ENCODE measurements at regions not wholly inside any gene's neighbourhood (a gene's known extent, or its start where the extent isn't known, plus 50 kb on each side); places are given as distances from the start of the nearest gene placed in this dataset.

GRCh38 chr4:27921231-27921630, 1060.6 kb downstream of the STIM2 start:
- no peaks in the 10 kb centered on the region for H3K27me3 Mint-ChIP-seq (ENCODE audit: unreplicated experiment)
- no peak for DNase-seq (ENCODE audit: extremely low spot score, unreplicated experiment)

GRCh38 chr4:27928761-27929540, 1068.3 kb downstream of the STIM2 start:
- H3K9me3 Mint-ChIP-seq (ENCODE audit: unreplicated experiment): no peaks in the 10 kb centered on the region
- DNase-seq (ENCODE audit: extremely low spot score, unreplicated experiment): no peak
- no peak overlapping the region for H3K27ac Mint-ChIP-seq (ENCODE audit: unreplicated experiment)
- no peaks in the 10 kb centered on the region for H3K36me3 Mint-ChIP-seq (ENCODE audit: unreplicated experiment)
- H3K4me1 Mint-ChIP-seq (ENCODE audit: unreplicated experiment): peaks cover 2% of the 10 kb centered on the region
- H3K27me3 Mint-ChIP-seq (ENCODE audit: unreplicated experiment): no peaks in the 10 kb centered on the region
- H3K4me3 Mint-ChIP-seq (ENCODE audit: unreplicated experiment): no peak overlapping the region
- TF ChIP-seq CTCF (IDR thresholded peaks at IDR 0.05): no peak

More at GRCh38 chr4:27921231-27921630, 1060.6 kb downstream of the STIM2 start:
- Mint-ChIP-seq H3K27ac (ENCODE audit: unreplicated experiment) (peak overlapping the region; percentile 71), H3K4me3 (ENCODE audit: unreplicated experiment) (no peak overlapping the region), H3K36me3 (ENCODE audit: unreplicated experiment) (no peaks in the 10 kb centered on the region), H3K4me1 (ENCODE audit: unreplicated experiment) (peaks cover 25% of the 10 kb centered on the region), H3K9me3 (ENCODE audit: unreplicated experiment) (no peaks in the 10 kb centered on the region)
- no peak for TF ChIP-seq CTCF (IDR thresholded peaks at IDR 0.05)

- no peak overlapping the region for H3K27ac Mint-ChIP-seq (ENCODE audit: unreplicated experiment)
- TF ChIP-seq CTCF (IDR thresholded peaks at IDR 0.05): no peak
- no peaks in the 10 kb centered on the region for H3K36me3 Mint-ChIP-seq (ENCODE audit: unreplicated experiment)
- DNase-seq (ENCODE audit: extremely low spot score, unreplicated experiment): no peak
- H3K27me3 Mint-ChIP-seq (ENCODE audit: unreplicated experiment): no peaks in the 10 kb centered on the region
- H3K4me1 Mint-ChIP-seq (ENCODE audit: unreplicated experiment): peaks cover 13% of the 10 kb centered on the region
- H3K9me3 Mint-ChIP-seq (ENCODE audit: unreplicated experiment): no peaks in the 10 kb centered on the region
- no peak overlapping the region for H3K4me3 Mint-ChIP-seq (ENCODE audit: unreplicated experiment)
These were observed 1069.7 kb downstream of the STIM2 start for GRCh38 chr4:27930291-27930690.

GRCh38 chr4:27930976-27931375, 1070.3 kb downstream of the STIM2 start:
- no peak for TF ChIP-seq CTCF (IDR thresholded peaks at IDR 0.05)
- H3K4me3 Mint-ChIP-seq (ENCODE audit: unreplicated experiment): no peak overlapping the region
- H3K36me3 Mint-ChIP-seq (ENCODE audit: unreplicated experiment): no peaks in the 10 kb centered on the region
- no peak overlapping the region for H3K27ac Mint-ChIP-seq (ENCODE audit: unreplicated experiment)
- H3K27me3 Mint-ChIP-seq (ENCODE audit: unreplicated experiment): no peaks in the 10 kb centered on the region
- no peaks in the 10 kb centered on the region for H3K9me3 Mint-ChIP-seq (ENCODE audit: unreplicated experiment)
- peaks cover 20% of the 10 kb centered on the region for H3K4me1 Mint-ChIP-seq (ENCODE audit: unreplicated experiment)
- no peak for DNase-seq (ENCODE audit: extremely low spot score, unreplicated experiment)

GRCh38 chr4:27931584-27931983, 1070.9 kb downstream of the STIM2 start:
- H3K27ac Mint-ChIP-seq (ENCODE audit: unreplicated experiment): no peak overlapping the region
- H3K27me3 Mint-ChIP-seq (ENCODE audit: unreplicated experiment): no peaks in the 10 kb centered on the region
- H3K4me3 Mint-ChIP-seq (ENCODE audit: unreplicated experiment): no peak overlapping the region
- no peak for TF ChIP-seq CTCF (IDR thresholded peaks at IDR 0.05)
- no peaks in the 10 kb centered on the region for H3K9me3 Mint-ChIP-seq (ENCODE audit: unreplicated experiment)
- no peak for DNase-seq (ENCODE audit: extremely low spot score, unreplicated experiment)
- peaks cover 20% of the 10 kb centered on the region for H3K4me1 Mint-ChIP-seq (ENCODE audit: unreplicated experiment)
- H3K36me3 Mint-ChIP-seq (ENCODE audit: unreplicated experiment): no peaks in the 10 kb centered on the region

All from osteocyte (in vitro differentiated cells).